Skeletal muscle tissue (tissue), 3 donors: ENCODE measurements at regions not wholly inside any gene's neighbourhood (a gene's known extent, or its start where the extent isn't known, plus 50 kb on each side); places are given as distances from the start of the nearest gene placed in this dataset.
A peak's percentile ranks its signal among the peaks of the same experiment; 100 is the strongest.

Experiments used
- H3K27ac ChIP-seq: one replicate; pipeline ENCODE4 v1.7.0; 2013; ENCODE audit warnings: mild to moderate bottlenecking, low read depth, low read length, inconsistent platforms
- H3K27me3 ChIP-seq, 3 donors: one replicate each; pipeline ENCODE4 v1.7.0; 2013; ENCODE audit warnings: low read length in 3 of 3; ENCODE audit not compliant: control insufficient read depth in 3 of 3, insufficient read depth in 3 of 3
- H3K36me3 ChIP-seq, 3 donors: one replicate each; pipeline ENCODE4 v1.7.0; 2013; ENCODE audit warnings: low read length in 3 of 3; ENCODE audit not compliant: control insufficient read depth in 3 of 3, insufficient read depth in 3 of 3
- H3K4me1 ChIP-seq, 3 donors: one replicate each; pipeline ENCODE4 v1.7.0; 2013; ENCODE audit warnings: low read length in 3 of 3, mild to moderate bottlenecking in 3 of 3; ENCODE audit not compliant: control insufficient read depth in 3 of 3, insufficient read depth in 3 of 3
- H3K4me3 ChIP-seq, 3 donors: one replicate each; pipeline ENCODE4 v1.7.0; 2013; ENCODE audit warnings: low read length in 3 of 3
- H3K9ac ChIP-seq, 3 donors: one replicate each; pipeline ENCODE4 v1.7.0; 2013; ENCODE audit warnings: low read length in 3 of 3, mild to moderate bottlenecking in 3 of 3, moderate library complexity in 2 of 3, low read depth in 1 of 3
- H3K9me3 ChIP-seq, 3 donors: one replicate each; pipeline ENCODE4 v1.7.0; 2013; ENCODE audit warnings: low read length in 3 of 3; ENCODE audit not compliant: control insufficient read depth in 3 of 3
- donor health status: Osteomylitis.

DNA sequence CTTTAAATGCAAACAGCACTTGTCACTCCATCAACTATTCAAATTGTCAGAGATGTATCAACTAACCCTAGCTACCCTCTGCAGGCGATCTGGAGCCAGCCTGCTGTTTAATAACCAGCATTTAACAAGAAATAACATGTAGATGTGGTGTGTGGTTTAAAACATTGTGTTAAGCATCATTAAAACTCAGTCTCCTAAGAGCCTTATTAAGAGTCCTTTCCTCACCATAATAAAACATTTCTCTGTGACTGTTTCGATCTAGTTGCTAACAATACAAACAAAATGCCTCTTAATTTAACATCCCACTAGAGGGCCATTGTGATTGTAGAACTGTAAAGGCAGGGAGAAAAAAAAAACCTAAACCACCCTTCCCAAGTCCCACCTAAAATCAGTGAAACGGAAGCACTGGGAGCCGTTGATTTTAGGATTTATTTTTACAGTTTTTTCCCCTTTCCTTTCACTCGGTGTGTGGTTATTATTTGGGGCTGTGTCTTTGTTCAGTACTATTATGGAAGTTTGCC lies 708.6 kb downstream of the C4orf33 start:
- Histone ChIP-seq H3K27me3 (no peaks in the 10 kb centered on the region), H3K4me1 (no peaks in the 10 kb centered on the region), H3K4me3 (no peak overlapping the region), H3K9me3 (no peaks in the 10 kb centered on the region), H3K36me3 (no peaks in the 10 kb centered on the region), H3K9ac (no peak overlapping the region), H3K27ac (no peak overlapping the region)

GRCh38 chr4:129806986-129807385 lies 711.0 kb downstream of the C4orf33 start:
- H3K9me3 ChIP-seq: no peaks in the 10 kb centered on the region
- no peaks in the 10 kb centered on the region for H3K36me3 ChIP-seq
- H3K9ac ChIP-seq: no peak overlapping the region
- no peaks in the 10 kb centered on the region for H3K27me3 ChIP-seq
- H3K4me1 ChIP-seq: no peaks in the 10 kb centered on the region
- no peak overlapping the region for H3K27ac ChIP-seq
- H3K4me3 ChIP-seq: no peak overlapping the region

- Histone ChIP-seq H3K4me3 (no peak overlapping the region), H3K27me3 (no peaks in the 10 kb centered on the region), H3K4me1 (no peaks in the 10 kb centered on the region), H3K27ac (no peak overlapping the region), H3K36me3 (no peaks in the 10 kb centered on the region), H3K9ac (no peak overlapping the region), H3K9me3 (no peaks in the 10 kb centered on the region)
These were observed 712.3 kb downstream of the C4orf33 start for GRCh38 chr4:129808242-129808641.

DNA sequence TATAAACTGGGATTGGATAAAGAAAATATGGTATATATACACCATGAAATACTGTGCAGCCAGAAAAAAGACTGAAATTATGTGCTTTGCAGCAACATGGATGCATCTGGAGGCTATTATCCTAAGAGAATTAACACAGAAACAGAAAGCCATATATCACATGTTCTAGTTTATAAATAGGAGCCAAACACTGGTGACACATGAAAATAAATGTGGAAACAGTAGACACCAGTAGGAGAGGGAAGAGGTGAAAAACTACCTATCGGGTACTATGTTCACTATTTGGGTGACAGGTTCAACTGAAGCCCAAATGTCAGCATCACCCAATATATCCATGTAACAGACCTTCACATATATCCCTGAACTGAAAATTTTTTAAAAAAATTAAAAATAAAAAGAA lies 725.1 kb downstream of the C4orf33 start:
- H3K27ac ChIP-seq: no peak overlapping the region
- no peak overlapping the region for H3K9ac ChIP-seq
- no peak overlapping the region for H3K4me3 ChIP-seq
- peaks cover 3 to 11% (median 7%) of the 10 kb centered on the region in 3 donors for H3K4me1 ChIP-seq
- no peaks in the 10 kb centered on the region for H3K9me3 ChIP-seq
- H3K36me3 ChIP-seq: no peaks in the 10 kb centered on the region
- H3K27me3 ChIP-seq: no peaks in the 10 kb centered on the region

- H3K27ac ChIP-seq: peak overlapping the region; percentile 41
These were observed 726.0 kb downstream of the C4orf33 start for GRCh38 chr4:129821963-129822362.

GRCh38 chr4:129822701-129823100 lies 726.7 kb downstream of the C4orf33 start:
- Histone ChIP-seq H3K27ac (peak overlapping the region; percentile 41), H3K4me3 (no peak overlapping the region), H3K36me3 (no peaks in the 10 kb centered on the region), H3K9ac (no peak overlapping the region), H3K4me1 (peaks cover 3 to 11% (median 7%) of the 10 kb centered on the region in 3 donors), H3K27me3 (no peaks in the 10 kb centered on the region), H3K9me3 (no peaks in the 10 kb centered on the region)

More at GRCh38 chr4:129821963-129822362, 726.0 kb downstream of the C4orf33 start:
- Histone ChIP-seq H3K36me3 (no peaks in the 10 kb centered on the region), H3K4me1 (peaks cover 3 to 11% (median 7%) of the 10 kb centered on the region in 3 donors), H3K9me3 (no peaks in the 10 kb centered on the region), H3K27me3 (no peaks in the 10 kb centered on the region), H3K9ac (no peak overlapping the region), H3K4me3 (no peak overlapping the region)

DNA sequence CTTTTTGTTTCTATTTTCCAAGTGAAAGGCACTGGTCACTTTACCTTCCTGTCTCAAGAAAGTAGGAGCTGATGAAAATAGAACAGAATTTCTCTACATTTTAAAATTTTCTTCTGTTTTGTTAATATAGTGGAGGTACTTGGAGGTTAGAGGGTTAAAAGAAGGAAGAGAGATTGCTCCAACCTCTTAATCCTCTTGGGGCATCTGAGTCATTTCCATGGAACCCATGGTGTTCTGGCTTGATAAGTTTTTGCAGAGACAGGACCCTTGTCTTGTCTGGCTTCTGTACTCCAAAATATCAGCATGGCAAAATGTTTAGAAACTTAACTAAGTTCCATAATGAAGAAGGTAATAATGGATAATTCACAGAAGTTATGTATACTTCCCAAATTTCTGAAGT lies 727.2 kb downstream of the C4orf33 start:
- H3K9me3 ChIP-seq: no peaks in the 10 kb centered on the region
- H3K9ac ChIP-seq: no peak overlapping the region
- H3K4me3 ChIP-seq: no peak overlapping the region
- H3K4me1 ChIP-seq: peaks cover 3 to 11% (median 7%) of the 10 kb centered on the region in 3 donors
- H3K27me3 ChIP-seq: no peaks in the 10 kb centered on the region
- no peaks in the 10 kb centered on the region for H3K36me3 ChIP-seq
- H3K27ac ChIP-seq: no peak overlapping the region

DNA sequence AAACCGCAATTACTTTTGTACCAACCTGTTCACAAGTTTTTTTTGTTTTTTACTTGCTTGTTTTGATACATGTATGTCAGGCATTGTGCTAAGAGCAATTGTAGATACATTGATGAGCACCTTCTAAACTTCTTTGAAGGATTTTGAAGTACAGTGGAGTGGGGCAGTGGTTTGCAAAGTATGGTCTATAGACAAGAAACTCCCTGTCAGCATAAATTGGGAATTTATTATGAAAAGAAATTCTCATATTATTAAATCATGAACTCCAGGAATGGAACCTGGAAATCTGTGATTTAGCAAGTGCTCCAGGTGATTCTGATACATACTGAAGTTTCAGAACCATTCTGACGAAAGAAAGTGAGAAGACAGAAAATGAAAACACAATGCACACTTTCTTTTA lies 733.4 kb downstream of the C4orf33 start:
- Histone ChIP-seq H3K4me1 (no peaks in the 10 kb centered on the region), H3K9me3 (no peaks in the 10 kb centered on the region), H3K9ac (no peak overlapping the region), H3K27ac (no peak overlapping the region), H3K36me3 (no peaks in the 10 kb centered on the region), H3K27me3 (no peaks in the 10 kb centered on the region), H3K4me3 (no peak overlapping the region)

GRCh38 chr4:129839687-129840086 lies 743.7 kb downstream of the C4orf33 start:
- H3K4me3 ChIP-seq: no peak overlapping the region
- no peak overlapping the region for H3K9ac ChIP-seq
- no peaks in the 10 kb centered on the region for H3K27me3 ChIP-seq
- H3K27ac ChIP-seq: no peak overlapping the region
- H3K9me3 ChIP-seq: no peaks in the 10 kb centered on the region
- H3K4me1 ChIP-seq: no peaks in the 10 kb centered on the region
- no peaks in the 10 kb centered on the region for H3K36me3 ChIP-seq

GRCh38 chr4:129842096-129842495 lies 746.1 kb downstream of the C4orf33 start:
- Histone ChIP-seq H3K9ac (no peak overlapping the region), H3K4me1 (no peaks in the 10 kb centered on the region), H3K27ac (no peak overlapping the region), H3K4me3 (no peak overlapping the region), H3K36me3 (no peaks in the 10 kb centered on the region), H3K9me3 (no peaks in the 10 kb centered on the region), H3K27me3 (no peaks in the 10 kb centered on the region)

DNA sequence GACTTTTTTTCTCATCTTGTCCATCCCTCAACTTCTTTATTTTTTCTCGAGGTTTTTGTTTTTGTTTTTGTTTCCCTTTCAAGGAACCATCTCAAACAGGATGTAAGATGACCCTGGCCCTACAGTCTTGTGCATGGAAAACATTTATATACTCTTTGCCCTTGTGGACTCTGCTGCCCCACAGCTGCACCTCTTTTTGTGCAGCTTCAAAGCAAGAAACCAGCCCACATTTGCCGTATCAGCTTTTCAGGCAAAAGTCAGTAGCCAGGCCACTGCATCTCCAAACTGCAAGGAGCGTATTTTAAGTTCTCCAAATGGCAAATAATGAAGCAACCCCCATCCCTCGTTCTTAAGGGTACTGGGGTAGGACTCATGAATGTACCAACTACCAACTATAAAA lies 756.5 kb downstream of the C4orf33 start:
- H3K9me3 ChIP-seq: no peaks in the 10 kb centered on the region
- no peak overlapping the region for H3K9ac ChIP-seq

More for the DNA sequence above, 756.5 kb downstream of the C4orf33 start:
- no peaks in the 10 kb centered on the region for H3K36me3 ChIP-seq
- no peaks in the 10 kb centered on the region for H3K27me3 ChIP-seq
- H3K4me3 ChIP-seq: no peak overlapping the region
- no peak overlapping the region for H3K27ac ChIP-seq
- H3K4me1 ChIP-seq: no peaks in the 10 kb centered on the region
